Spleen (tissue), 11 donors: ENCODE measurements at regions not wholly inside any gene's neighbourhood (a gene's known extent, or its start where the extent isn't known, plus 50 kb on each side); places are given as distances from the start of the nearest gene placed in this dataset.

Experiments
- DNase-seq: peaks from one replicate; pipeline ENCODE4 v3.0.0-alpha.2; 2020
- H3K27ac ChIP-seq, 8 donors: fragments of 200-600 bp; sonication (generic) in 7 of 8; 1 replicate in 4 of 8; 2 replicates in 4 of 8; pipeline versions ENCODE4 v1.5.0 to v1.8.0; 2016 to 2021; ENCODE audit warnings: inconsistent platforms in 4 of 8, mild to moderate bottlenecking in 4 of 8, moderate library complexity in 1 of 8
- H3K27me3 ChIP-seq, 7 donors: fragments of 200-600 bp; sonication (generic) in 6 of 7; replicated peaks in 1 of 7; 1 replicate in 4 of 7; 2 replicates in 3 of 7; pipeline versions ENCODE4 v1.5.0 to v1.8.0; 2016 to 2021; ENCODE audit warnings: inconsistent platforms in 3 of 7, mild to moderate bottlenecking in 1 of 7
- H3K36me3 ChIP-seq, 6 donors: fragments of 200-600 bp; sonication (generic) in 5 of 6; 1 replicate in 4 of 6; 2 replicates in 2 of 6; pipeline versions ENCODE4 v1.5.0 to v1.8.0; 2016 to 2021; ENCODE audit warnings: inconsistent platforms in 2 of 6
- H3K4me1 ChIP-seq, 6 donors: fragments of 200-600 bp; sonication (generic) in 5 of 6; 1 replicate in 3 of 6; 2 replicates in 3 of 6; pipeline versions ENCODE4 v1.5.0 to v1.8.0; 2016 to 2021; ENCODE audit warnings: inconsistent platforms in 3 of 6
- H3K4me3 ChIP-seq, 8 donors: fragments of 200-600 bp; sonication (generic) in 7 of 8; 1 replicate in 4 of 8; 2 replicates in 4 of 8; pipeline versions ENCODE4 v1.5.0 to v1.8.0; 2016 to 2021; ENCODE audit warnings: inconsistent platforms in 4 of 8, mild to moderate bottlenecking in 4 of 8, moderate library complexity in 2 of 8
- H3K9me3 ChIP-seq, 8 donors: fragments of 200-600 bp; sonication (generic) in 7 of 8; 1 replicate in 4 of 8; 2 replicates in 4 of 8; pipeline versions ENCODE4 v1.5.0 to v1.8.0; 2016 to 2021; ENCODE audit warnings: inconsistent platforms in 4 of 8
- CTCF ChIP-seq, 11 experiments: fragments of 200-600 bp in 7 of 11; fragments of 450-650 bp in 4 of 11; sonication (generic) in 4 of 11; IDR thresholded peaks in 8 of 11; conservative IDR thresholded peaks in 3 of 11; 1 replicate in 7 of 11; 2 replicates in 4 of 11; pipeline versions ENCODE4 v1.4.0 to v1.8.0; 2016 to 2021; ENCODE audit warnings: antibody characterized with exemption in 11 of 11, inconsistent platforms in 4 of 11, mild to moderate bottlenecking in 1 of 11
- POLR2A ChIP-seq, 3 donors: fragments of 450-650 bp; IDR thresholded peaks; one replicate each; pipeline ENCODE4 v1.5.1; 2017; ENCODE audit warnings: antibody characterized with exemption in 3 of 3, mild to moderate bottlenecking in 1 of 3
- POLR2AphosphoS5 ChIP-seq, 3 donors: sonication (generic); formaldehyde crosslinking; IDR thresholded peaks; one replicate each; pipeline ENCODE4 v1.5.1; 2017; ENCODE audit warnings: antibody characterized with exemption in 3 of 3
- WGBS, 5 donors: extraction: QIAGEN DNeasy Blood & Tissue Kit in 3 of 5; methylation state at CpG; one replicate each; pipeline versions ENCODE4 v1.1.5 to v1.1.7; 2013 to 2018; 5-methylcytosine and 5-hydroxymethylcytosine counted together
- intact Hi-C: fragments of 100-400 bp; cut with DNase I; formaldehyde crosslinking; loops from one replicate; pipeline ENCODE4 v1.15.0; 2023; ENCODE audit warnings: low total_unique reads
- donor health status: healthy with polysubstance abuse.
- donor health status: DM: no; HTN: no; CAD: no; lungs with moderate emphysema.
- donor health status: DM: no; HTN: no; CAD: no.
- donor health status: Bipolar disorder and iron deficiency.
- donor health status: healthy.
- donor health status: DM: no; HTN: no; CAD: no.
- donor health status: DM: yes; HTN: yes; CAD: no.

- Histone ChIP-seq H3K4me1 (no peaks in the 10 kb centered on the region), H3K36me3 (no peaks in the 10 kb centered on the region), H3K27ac (no peak overlapping the region), H3K27me3 (no peaks in the 10 kb centered on the region), H3K4me3 (no peak overlapping the region), H3K9me3 (peaks cover 0 to 12% (median 4%) of the 10 kb centered on the region in 8 donors)
- TF ChIP-seq POLR2AphosphoS5 (IDR thresholded peaks at IDR 0.05) (no peak), CTCF (IDR thresholded peaks at IDR 0.05 in 8 of 11, conservative IDR thresholded peaks at IDR 0.05 in 3 of 11) (no peak), POLR2A (IDR thresholded peaks at IDR 0.05) (no peak)
- 88 to 94% (median 92%) methylated on average over 2 of the region's 2 CpGs for WGBS, 5 donors
- no peak for DNase-seq
- intact Hi-C loops, result no loop called here
Observed at GRCh38 chr7:113742377-113742776, 176.4 kb downstream of the PPP1R3A start.

DNA sequence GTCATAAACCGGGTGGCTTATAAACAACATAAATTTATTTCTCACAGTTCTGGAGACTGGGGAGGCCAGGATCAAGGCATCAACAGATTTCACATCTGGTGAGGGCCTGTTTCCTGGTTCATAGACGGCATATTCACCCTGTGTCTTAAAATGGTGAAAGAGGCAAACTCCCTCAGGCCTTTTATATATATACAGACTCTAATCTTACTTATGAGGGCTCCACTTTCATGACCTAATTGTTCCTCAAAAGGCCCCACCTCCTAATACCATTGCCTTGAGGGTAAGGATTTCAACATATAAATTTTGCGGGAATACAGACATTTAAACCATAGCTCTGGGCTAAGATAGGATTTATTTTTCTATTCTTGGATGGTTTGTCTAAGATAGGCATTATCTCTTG lies 187.2 kb downstream of the PPP1R3A start:
- Histone ChIP-seq H3K27me3 (no peaks in the 10 kb centered on the region), H3K27ac (no peak overlapping the region), H3K9me3 (no peaks in the 10 kb centered on the region), H3K36me3 (no peaks in the 10 kb centered on the region), H3K4me1 (no peaks in the 10 kb centered on the region), H3K4me3 (no peak overlapping the region)
- TF ChIP-seq CTCF (IDR thresholded peaks at IDR 0.05 in 8 of 11, conservative IDR thresholded peaks at IDR 0.05 in 3 of 11) (no peak), POLR2A (IDR thresholded peaks at IDR 0.05) (no peak), POLR2AphosphoS5 (IDR thresholded peaks at IDR 0.05) (no peak)
- WGBS, 5 donors, result 62 to 80% (median 70%) methylated on average over 3 of the region's 3 CpGs
- intact Hi-C loops, result no loop called here
- no peak for DNase-seq

- H3K27ac ChIP-seq, result no peak overlapping the region
- no peaks in the 10 kb centered on the region for H3K36me3 ChIP-seq
- H3K9me3 ChIP-seq, result no peaks in the 10 kb centered on the region
- intact Hi-C loops, result no loop called here
- TF ChIP-seq CTCF (IDR thresholded peaks at IDR 0.05 in 8 of 11, conservative IDR thresholded peaks at IDR 0.05 in 3 of 11) (no peak), POLR2A (IDR thresholded peaks at IDR 0.05) (no peak), POLR2AphosphoS5 (IDR thresholded peaks at IDR 0.05) (no peak)
- H3K4me3 ChIP-seq, result no peak overlapping the region
- 12 to 64% (median 33%) methylated on average over 1 of the region's 1 CpG for WGBS, 5 donors
- no peaks in the 10 kb centered on the region for H3K4me1 ChIP-seq
- no peak for DNase-seq
- no peaks in the 10 kb centered on the region for H3K27me3 ChIP-seq
Observed at GRCh38 chr7:113730309-113730955, 188.4 kb downstream of the PPP1R3A start.

DNA sequence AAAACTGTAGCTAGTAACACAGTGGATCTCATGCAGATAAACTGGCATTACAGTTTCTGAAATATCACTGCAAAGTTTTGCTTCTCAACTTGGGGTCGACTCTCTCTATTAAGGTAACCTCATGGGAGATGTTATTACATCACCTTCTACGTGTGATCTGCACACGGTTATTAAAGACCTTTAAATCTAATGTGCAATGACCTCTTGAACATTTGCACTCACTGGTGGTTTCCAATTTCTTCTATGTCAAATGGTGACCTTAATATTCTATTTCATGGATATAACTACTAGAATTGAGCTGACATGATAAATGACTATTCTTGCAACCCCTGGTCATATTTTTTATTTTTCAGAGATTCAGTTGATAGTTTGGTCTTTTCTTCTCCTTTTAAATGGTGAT lies 191.3 kb downstream of the PPP1R3A start:
- 77 to 85% (median 81%) methylated on average over 3 of the region's 3 CpGs for WGBS, 5 donors
- no peak for TF ChIP-seq CTCF (IDR thresholded peaks at IDR 0.05 in 8 of 11, conservative IDR thresholded peaks at IDR 0.05 in 3 of 11)
- no peak for TF ChIP-seq POLR2A (IDR thresholded peaks at IDR 0.05)
- no peak for TF ChIP-seq POLR2AphosphoS5 (IDR thresholded peaks at IDR 0.05)
- intact Hi-C loops, result no loop called here
- Histone ChIP-seq H3K36me3 (no peaks in the 10 kb centered on the region), H3K4me3 (no peak overlapping the region), H3K9me3 (no peaks in the 10 kb centered on the region), H3K27ac (no peak overlapping the region), H3K27me3 (no peaks in the 10 kb centered on the region), H3K4me1 (no peaks in the 10 kb centered on the region)
- DNase-seq, result no peak
